PFSK-1 (cell line): ENCODE measurements at regions not wholly inside any gene's neighbourhood (a gene's known extent, or its start where the extent isn't known, plus 50 kb on each side); places are given as distances from the start of the nearest gene placed in this dataset.

Source experiments
- FOXP2 ChIP-seq: optimal IDR thresholded peaks from 2 replicates; pipeline ENCODE3; 2011; ENCODE audit warnings: borderline replicate concordance, control low read depth, inconsistent platforms; ENCODE audit not compliant: insufficient read depth; ENCODE audit errors: extremely low read length, extremely low read depth
- POLR2AphosphoS5 ChIP-seq: IDR thresholded peaks from 2 replicates; pipeline ENCODE4 v1.6.1; 2012; ENCODE audit warnings: low read depth, mild to moderate bottlenecking, control low read depth, low read length, moderate library complexity
- SIN3A ChIP-seq: IDR thresholded peaks from 2 replicates; pipeline ENCODE4 v1.6.1; 2012; ENCODE audit warnings: mild to moderate bottlenecking, low read length, moderate library complexity, borderline replicate concordance; ENCODE audit not compliant: insufficient read depth
- TAF1 ChIP-seq: IDR thresholded peaks from 2 replicates; pipeline ENCODE4 v1.6.1; 2012; ENCODE audit warnings: low read length, control low read depth, borderline replicate concordance; ENCODE audit not compliant: insufficient read depth
- TF ChIP-seq, protein P1 (sequence below), 2 experiments: IDR thresholded peaks; 2 replicates each; pipeline versions ENCODE4 v1.6.1 to v1.8.0; 2011 to 2012; ENCODE audit warnings: low read depth in 2 of 2, low read length in 2 of 2, control low read depth in 1 of 2, inconsistent platforms in 1 of 2, mild to moderate bottlenecking in 1 of 2, moderate library complexity in 1 of 2; ENCODE audit not compliant: insufficient read depth in 1 of 2

- TF ChIP-seq TAF1 (no peak), SIN3A (no peak), FOXP2 (no peak), POLR2AphosphoS5 (no peak)
- TF ChIP-seq, protein P1, sequence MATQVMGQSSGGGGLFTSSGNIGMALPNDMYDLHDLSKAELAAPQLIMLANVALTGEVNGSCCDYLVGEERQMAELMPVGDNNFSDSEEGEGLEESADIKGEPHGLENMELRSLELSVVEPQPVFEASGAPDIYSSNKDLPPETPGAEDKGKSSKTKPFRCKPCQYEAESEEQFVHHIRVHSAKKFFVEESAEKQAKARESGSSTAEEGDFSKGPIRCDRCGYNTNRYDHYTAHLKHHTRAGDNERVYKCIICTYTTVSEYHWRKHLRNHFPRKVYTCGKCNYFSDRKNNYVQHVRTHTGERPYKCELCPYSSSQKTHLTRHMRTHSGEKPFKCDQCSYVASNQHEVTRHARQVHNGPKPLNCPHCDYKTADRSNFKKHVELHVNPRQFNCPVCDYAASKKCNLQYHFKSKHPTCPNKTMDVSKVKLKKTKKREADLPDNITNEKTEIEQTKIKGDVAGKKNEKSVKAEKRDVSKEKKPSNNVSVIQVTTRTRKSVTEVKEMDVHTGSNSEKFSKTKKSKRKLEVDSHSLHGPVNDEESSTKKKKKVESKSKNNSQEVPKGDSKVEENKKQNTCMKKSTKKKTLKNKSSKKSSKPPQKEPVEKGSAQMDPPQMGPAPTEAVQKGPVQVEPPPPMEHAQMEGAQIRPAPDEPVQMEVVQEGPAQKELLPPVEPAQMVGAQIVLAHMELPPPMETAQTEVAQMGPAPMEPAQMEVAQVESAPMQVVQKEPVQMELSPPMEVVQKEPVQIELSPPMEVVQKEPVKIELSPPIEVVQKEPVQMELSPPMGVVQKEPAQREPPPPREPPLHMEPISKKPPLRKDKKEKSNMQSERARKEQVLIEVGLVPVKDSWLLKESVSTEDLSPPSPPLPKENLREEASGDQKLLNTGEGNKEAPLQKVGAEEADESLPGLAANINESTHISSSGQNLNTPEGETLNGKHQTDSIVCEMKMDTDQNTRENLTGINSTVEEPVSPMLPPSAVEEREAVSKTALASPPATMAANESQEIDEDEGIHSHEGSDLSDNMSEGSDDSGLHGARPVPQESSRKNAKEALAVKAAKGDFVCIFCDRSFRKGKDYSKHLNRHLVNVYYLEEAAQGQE (IDR thresholded peaks at IDR 0.05; ENCODE audit: insufficient read depth in 1 of 2, low read depth in 2 of 2, low read length in 2 of 2), result no peak
These were observed 313.9 kb downstream of the TRIB2 start for GRCh38 chr2:13030606-13031005.

DNA sequence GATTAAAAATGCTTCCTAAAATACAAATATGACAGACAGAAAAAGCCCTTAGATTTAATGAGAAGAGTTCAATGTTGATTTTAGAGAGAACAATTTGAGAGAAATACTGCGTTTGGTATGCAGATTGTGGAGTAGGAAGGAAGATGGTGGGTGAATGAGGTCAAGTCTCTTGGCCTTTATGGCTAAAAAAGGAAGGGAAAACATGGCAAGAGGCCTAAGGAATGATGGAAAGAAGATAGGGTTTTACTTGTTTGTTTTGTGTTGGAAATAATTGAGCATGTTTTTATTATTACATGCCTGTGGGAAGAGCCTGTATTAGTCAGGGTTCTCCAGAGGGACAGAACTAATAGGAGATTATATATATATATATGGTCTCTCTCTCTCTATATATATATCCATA is 318.1 kb downstream of the TRIB2 start:
- TF ChIP-seq, protein P1 (IDR thresholded peaks at IDR 0.05; ENCODE audit: insufficient read depth in 1 of 2, low read depth in 2 of 2, low read length in 2 of 2), result no peak
- TF ChIP-seq FOXP2, result no peak

DNA sequence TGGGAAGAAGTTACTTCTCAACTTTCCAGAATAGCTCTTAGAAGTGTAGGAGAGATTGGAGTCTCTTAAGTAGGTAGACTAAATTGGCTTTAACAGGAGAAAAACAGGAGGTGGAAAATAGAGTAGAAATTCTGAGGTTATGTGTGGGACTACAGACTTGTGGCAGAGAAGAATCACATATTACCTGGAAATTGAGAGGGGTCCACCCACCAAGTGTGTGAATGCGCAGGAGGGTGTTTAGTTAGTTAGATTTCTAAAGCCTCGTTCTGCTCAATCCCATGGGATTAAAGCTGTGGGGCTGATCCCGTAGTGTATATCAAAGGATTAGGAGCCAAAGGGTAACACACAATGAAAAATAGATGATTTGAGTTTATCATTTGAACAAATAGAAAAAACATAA is 319.1 kb downstream of the TRIB2 start:
- TF ChIP-seq FOXP2 (no peak), POLR2AphosphoS5 (no peak), TAF1 (no peak), SIN3A (no peak)
- TF ChIP-seq, protein P1 (IDR thresholded peaks at IDR 0.05; ENCODE audit: insufficient read depth in 1 of 2, low read depth in 2 of 2, low read length in 2 of 2), result no peak

- TF ChIP-seq TAF1 (no peak), FOXP2 (no peak), SIN3A (no peak), POLR2AphosphoS5 (no peak)
- TF ChIP-seq, protein P1 (IDR thresholded peaks at IDR 0.05; ENCODE audit: insufficient read depth in 1 of 2, low read depth in 2 of 2, low read length in 2 of 2), result no peak
These were observed 323.3 kb downstream of the TRIB2 start for GRCh38 chr2:13040043-13040442.

DNA sequence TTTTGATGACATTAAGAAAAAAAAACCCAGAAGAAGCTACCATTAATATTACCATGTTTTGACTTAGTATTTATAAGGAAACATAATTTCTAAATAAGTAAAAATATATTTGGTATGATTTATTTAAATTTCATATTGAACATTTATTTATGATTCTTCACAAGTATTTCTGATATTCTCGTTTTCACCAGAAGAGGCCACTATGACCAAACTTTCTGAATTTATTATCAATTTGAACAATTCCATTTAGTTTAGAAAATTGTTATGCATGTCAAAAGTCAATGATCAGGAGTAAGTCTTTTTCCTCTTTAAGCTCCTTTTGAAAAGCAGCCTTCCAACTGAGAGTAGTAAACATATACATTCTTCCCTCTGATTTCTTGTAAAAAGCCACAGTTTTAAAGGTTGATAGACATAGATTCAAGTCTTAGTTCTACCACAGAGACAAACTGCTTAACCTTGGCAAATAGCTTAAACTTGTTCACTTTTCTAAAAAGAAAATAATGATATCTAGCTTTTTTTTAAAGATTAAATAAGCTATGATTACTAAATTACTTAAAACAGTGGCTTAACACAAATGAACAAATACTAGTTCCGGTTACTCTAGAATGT is 329.9 kb downstream of the TRIB2 start:
- TF ChIP-seq TAF1 (no peak), FOXP2 (no peak), POLR2AphosphoS5 (no peak), SIN3A (no peak)
- TF ChIP-seq, protein P1 (IDR thresholded peaks at IDR 0.05; ENCODE audit: insufficient read depth in 1 of 2, low read depth in 2 of 2, low read length in 2 of 2), result no peak
